BE2C (cell line): ENCODE measurements at regions not wholly inside any gene's neighbourhood (a gene's known extent, or its start where the extent isn't known, plus 50 kb on each side); places are given as distances from the start of the nearest gene placed in this dataset.

Experiments
- DNase-seq: peaks from one replicate; pipeline ENCODE4 v3.0.0-alpha.2; 2020
- H3K27me3 ChIP-seq: fragments of 250-450 bp; sonication (Bioruptor Pico); 2 replicates; pipeline ENCODE4 v1.5.1; 2020; ENCODE audit warnings: mild to moderate bottlenecking
- H3K36me3 ChIP-seq: fragments of 250-450 bp; sonication (Bioruptor Pico); 2 replicates; pipeline ENCODE4 v1.5.1; 2020; ENCODE audit warnings: mild to moderate bottlenecking
- H3K4me1 ChIP-seq: fragments of 250-450 bp; sonication (Bioruptor Pico); 2 replicates; pipeline ENCODE4 v1.5.1; 2020
- H3K4me3 ChIP-seq: 2 replicates; pipeline ENCODE4 v1.5.1; 2011; ENCODE audit warnings: low read depth, low read length
- H3K9me3 ChIP-seq: fragments of 250-450 bp; sonication (Bioruptor Pico); 2 replicates; pipeline ENCODE4 v1.5.1; 2020
- CTCF ChIP-seq: IDR thresholded peaks from 2 replicates; pipeline ENCODE4 v1.5.1; 2012; ENCODE audit warnings: mild to moderate bottlenecking, low read depth, low read length

- H3K27me3 ChIP-seq: no peaks in the 10 kb centered on the region; the same call in 1 of the 2 replicates
- H3K36me3 ChIP-seq: no peaks in the 10 kb centered on the region
- no peak for DNase-seq
- H3K4me1 ChIP-seq: no peaks in the 10 kb centered on the region
- TF ChIP-seq CTCF: no peak
- H3K9me3 ChIP-seq: no peaks in the 10 kb centered on the region
- H3K4me3 ChIP-seq: no peak overlapping the region
Observed at GRCh38 chr6:4356899-4357659, 221.7 kb upstream of the ECI2 start.

- Histone ChIP-seq H3K4me1 (no peaks in the 10 kb centered on the region), H3K9me3 (no peaks in the 10 kb centered on the region), H3K27me3 (peaks cover 3% of the 10 kb centered on the region; the same call in 1 of the 2 replicates), H3K36me3 (no peaks in the 10 kb centered on the region), H3K4me3 (no peak overlapping the region)
- DNase-seq: no peak
- TF ChIP-seq CTCF: no peak
Observed at GRCh38 chr6:4355241-4355640, 219.9 kb upstream of the ECI2 start.

GRCh38 chr6:4354181-4354580 lies 218.8 kb upstream of the ECI2 start:
- Histone ChIP-seq H3K36me3 (no peaks in the 10 kb centered on the region), H3K27me3 (peaks cover 3% of the 10 kb centered on the region; the same call in 1 of the 2 replicates), H3K4me3 (no peak overlapping the region), H3K9me3 (no peaks in the 10 kb centered on the region), H3K4me1 (no peaks in the 10 kb centered on the region)
- DNase-seq: no peak
- TF ChIP-seq CTCF: no peak

- H3K9me3 ChIP-seq: no peaks in the 10 kb centered on the region
- DNase-seq: no peak
- no peaks in the 10 kb centered on the region for H3K36me3 ChIP-seq
- H3K27me3 ChIP-seq: peaks cover 6% of the 10 kb centered on the region; the same call in 1 of the 2 replicates
- no peak overlapping the region for H3K4me3 ChIP-seq
- TF ChIP-seq CTCF: no peak
- H3K4me1 ChIP-seq: no peaks in the 10 kb centered on the region
Observed at GRCh38 chr6:4352731-4353130, 217.4 kb upstream of the ECI2 start.

- Histone ChIP-seq H3K4me1 (no peaks in the 10 kb centered on the region), H3K9me3 (no peaks in the 10 kb centered on the region), H3K4me3 (no peak overlapping the region), H3K27me3 (peaks cover 6% of the 10 kb centered on the region; the same call in 1 of the 2 replicates), H3K36me3 (no peaks in the 10 kb centered on the region)
- no peak for TF ChIP-seq CTCF
- DNase-seq: no peak
Observed at GRCh38 chr6:4352322-4352669, 216.9 kb upstream of the ECI2 start.

GRCh38 chr6:4351520-4352321 lies 216.3 kb upstream of the ECI2 start:
- H3K4me3 ChIP-seq: no peak overlapping the region
- DNase-seq: no peak

More at GRCh38 chr6:4351520-4352321, 216.3 kb upstream of the ECI2 start:
- TF ChIP-seq CTCF: no peak
- Histone ChIP-seq H3K9me3 (no peaks in the 10 kb centered on the region), H3K36me3 (no peaks in the 10 kb centered on the region), H3K27me3 (peaks cover 6% of the 10 kb centered on the region; the same call in 1 of the 2 replicates), H3K4me1 (no peaks in the 10 kb centered on the region)
